Activated CD4-positive, alpha-beta T cell treated with anti-CD3 and anti-CD28 coated beads, Interleukin-2, amount 10 ng/mL, durations not matched to agents 24 days and 14 days (primary cell): ENCODE measurements at regions not wholly inside any gene's neighbourhood (a gene's known extent, or its start where the extent isn't known, plus 50 kb on each side); places are given as distances from the start of the nearest gene placed in this dataset.
"Not testable (repeated sequence)": the region's sequence is repeated elsewhere in the genome, so short reads cannot be mapped to it uniquely, and the experiment has no call there.

Source experiments
- DNase-seq: peaks from one replicate; pipeline ENCODE4 v3.0.0; 2022
- H3K27ac Mint-ChIP-seq: one replicate; pipeline ENCODE4 v1.8.0; 2022; ENCODE audit warnings: mild to moderate bottlenecking, mixed read lengths
- H3K27me3 Mint-ChIP-seq: one replicate; pipeline ENCODE4 v1.8.0; 2022; ENCODE audit warnings: mixed read lengths
- H3K36me3 Mint-ChIP-seq: one replicate; pipeline ENCODE4 v1.8.0; 2022; ENCODE audit warnings: low read depth, mild to moderate bottlenecking, mixed read lengths
- H3K4me1 Mint-ChIP-seq: one replicate; pipeline ENCODE4 v1.8.0; 2021; ENCODE audit warnings: mixed read lengths
- H3K4me3 Mint-ChIP-seq: one replicate; pipeline ENCODE4 v1.8.0; 2022; ENCODE audit warnings: mild to moderate bottlenecking, moderate library complexity, mixed read lengths
- H3K9me3 Mint-ChIP-seq: one replicate; pipeline ENCODE4 v1.8.0; 2021; ENCODE audit warnings: mixed read lengths
- intact Hi-C: fragments of 100-400 bp; cut with micrococcal nuclease; formaldehyde crosslinking; loops from one replicate; pipeline ENCODE4 v1.15.1; 2023

- Mint-ChIP-seq H3K36me3 (no peaks in the 10 kb centered on the region), H3K27ac (no peak overlapping the region), H3K9me3 (no peaks in the 10 kb centered on the region), H3K4me3 (no peak overlapping the region), H3K4me1 (no peaks in the 10 kb centered on the region), H3K27me3 (no peaks in the 10 kb centered on the region)
- DNase-seq = no peak
- intact Hi-C loops = no loop called here
Measured at GRCh38 chr7:85914437-85914836, 727.6 kb upstream of the SEMA3D start.

DNA sequence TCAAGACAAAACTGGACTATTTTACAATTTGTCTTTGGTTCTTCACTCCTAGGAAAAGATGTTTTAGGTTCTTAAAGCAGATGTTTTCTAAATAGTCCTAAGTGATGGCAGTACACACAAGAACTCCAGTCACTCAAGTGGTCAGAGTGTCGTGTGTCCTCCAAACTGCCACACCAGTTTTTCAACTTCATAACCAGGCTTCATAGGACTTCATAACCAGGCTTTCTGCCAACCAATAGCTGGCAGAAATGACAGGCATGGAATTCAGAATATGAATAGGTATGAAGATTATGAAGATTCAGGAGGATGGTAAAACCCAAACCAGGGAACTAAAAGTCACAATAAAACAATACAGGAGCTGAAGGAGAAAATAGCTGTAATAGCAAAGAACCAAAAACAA, 721.2 kb upstream of the SEMA3D start:
- H3K4me3 Mint-ChIP-seq = no peak overlapping the region
- H3K36me3 Mint-ChIP-seq = no peaks in the 10 kb centered on the region
- H3K27ac Mint-ChIP-seq = no peak overlapping the region
- intact Hi-C loops = no loop called here
- DNase-seq = no peak
- H3K4me1 Mint-ChIP-seq = no peaks in the 10 kb centered on the region
- no peaks in the 10 kb centered on the region for H3K27me3 Mint-ChIP-seq
- H3K9me3 Mint-ChIP-seq = no peaks in the 10 kb centered on the region

DNA sequence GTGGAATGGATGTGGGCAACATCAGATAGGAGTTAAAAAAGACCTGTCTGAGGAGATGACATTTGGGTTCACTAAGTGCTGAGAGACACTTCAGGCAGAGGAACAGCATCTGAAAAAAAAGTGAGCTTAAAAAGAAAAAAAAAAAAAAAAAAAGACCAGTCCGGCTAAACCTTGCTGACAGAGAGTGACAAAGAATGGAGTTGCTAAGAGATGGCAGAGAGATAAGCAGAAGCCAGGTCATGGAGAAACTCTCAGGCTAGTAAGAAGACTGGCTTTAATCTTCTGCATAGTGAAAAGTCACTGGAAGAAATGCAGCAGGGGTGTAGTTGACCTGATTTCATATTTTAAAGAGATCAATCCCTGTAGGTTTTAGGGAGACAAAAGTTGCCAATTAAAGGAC, 711.1 kb upstream of the SEMA3D start:
- no peak overlapping the region for H3K27ac Mint-ChIP-seq
- H3K4me3 Mint-ChIP-seq = no peak overlapping the region
- DNase-seq = no peak
- H3K36me3 Mint-ChIP-seq = no peaks in the 10 kb centered on the region
- intact Hi-C loops = loop anchor here (10.0 kb wide), 1 partner anchor 57 kb away; no protein-coding TSS in a partner anchor
- no peaks in the 10 kb centered on the region for H3K4me1 Mint-ChIP-seq
- no peaks in the 10 kb centered on the region for H3K27me3 Mint-ChIP-seq
- H3K9me3 Mint-ChIP-seq = no peaks in the 10 kb centered on the region

- H3K9me3 Mint-ChIP-seq = no peaks in the 10 kb centered on the region
- H3K4me1 Mint-ChIP-seq = no peaks in the 10 kb centered on the region
- H3K27ac Mint-ChIP-seq = no peak overlapping the region
- H3K27me3 Mint-ChIP-seq = no peaks in the 10 kb centered on the region
- intact Hi-C loops = loop anchor here (10.0 kb wide), 1 partner anchor 58 kb away; no protein-coding TSS in a partner anchor
- H3K36me3 Mint-ChIP-seq = no peaks in the 10 kb centered on the region
- DNase-seq = no peak
- H3K4me3 Mint-ChIP-seq = no peak overlapping the region
Measured at GRCh38 chr7:85896531-85896930, 709.7 kb upstream of the SEMA3D start.

GRCh38 chr7:85895835-85896234, 709.0 kb upstream of the SEMA3D start:
- no peak for DNase-seq
- Mint-ChIP-seq H3K9me3 (no peaks in the 10 kb centered on the region), H3K4me1 (no peaks in the 10 kb centered on the region), H3K36me3 (no peaks in the 10 kb centered on the region), H3K27ac (no peak overlapping the region), H3K27me3 (no peaks in the 10 kb centered on the region), H3K4me3 (no peak overlapping the region)
- intact Hi-C loops = loop anchor here (10.0 kb wide), 1 partner anchor 59 kb away; no protein-coding TSS in a partner anchor

DNA sequence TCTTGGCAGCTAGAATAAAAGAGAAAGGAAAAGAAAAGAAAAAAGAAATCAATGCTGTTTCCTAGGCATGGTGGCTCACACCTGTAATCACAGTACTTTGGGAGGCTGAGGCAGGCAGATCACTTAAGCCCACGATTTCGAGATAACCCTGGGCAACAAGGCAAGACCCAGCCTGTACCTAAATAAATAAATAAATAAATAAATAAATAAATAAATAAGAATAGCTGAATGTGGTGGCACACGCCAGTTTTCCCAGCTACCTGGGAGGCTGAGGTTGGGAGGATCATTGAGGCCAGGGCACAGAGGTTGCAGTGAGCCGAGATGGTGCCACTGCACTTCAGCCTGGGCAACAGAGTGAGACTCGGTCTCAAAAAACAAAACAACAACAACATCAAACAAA, 705.0 kb upstream of the SEMA3D start:
- not testable (repeated sequence) for H3K36me3 Mint-ChIP-seq, H3K4me1 Mint-ChIP-seq, H3K4me3 Mint-ChIP-seq, H3K9me3 Mint-ChIP-seq, DNase-seq, H3K27me3 Mint-ChIP-seq, H3K27ac Mint-ChIP-seq
- intact Hi-C loops = loop anchor here (2.0 to 10.0 kb wide), 2 partner anchors 63 to 577 kb away; no protein-coding TSS in a partner anchor

DNA sequence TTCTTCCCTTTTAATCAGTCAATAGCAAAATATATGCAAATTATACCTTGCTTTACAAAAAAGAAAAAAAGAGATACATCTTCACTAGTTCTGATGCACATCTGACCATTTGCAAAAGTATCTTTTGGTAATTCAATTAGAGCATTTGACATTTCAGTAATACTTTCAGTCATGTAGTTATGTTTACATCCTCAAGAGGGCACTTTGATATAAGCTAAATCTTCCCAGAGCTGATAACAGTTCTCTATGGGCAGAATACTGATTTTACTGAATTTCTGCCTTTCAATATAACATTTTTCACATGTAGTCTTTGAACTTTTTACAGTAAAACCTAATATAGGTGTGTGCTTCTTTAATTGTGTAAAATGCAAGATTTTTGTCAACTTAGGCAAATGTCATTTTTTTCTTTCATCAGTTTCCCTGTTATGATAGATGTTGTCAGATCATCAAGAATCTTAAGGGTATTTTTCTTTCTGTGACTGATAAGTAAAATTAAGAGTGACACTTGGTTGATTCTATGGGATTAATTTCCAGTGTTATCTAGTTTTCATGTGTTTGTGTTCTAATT, 703.5 kb upstream of the SEMA3D start:
- intact Hi-C loops = loop anchor here (2.0 to 10.0 kb wide), 2 partner anchors 64 to 578 kb away; no protein-coding TSS in a partner anchor
- Mint-ChIP-seq H3K27me3 (no peaks in the 10 kb centered on the region), H3K4me1 (no peaks in the 10 kb centered on the region), H3K9me3 (no peaks in the 10 kb centered on the region), H3K4me3 (no peak overlapping the region), H3K27ac (no peak overlapping the region), H3K36me3 (no peaks in the 10 kb centered on the region)
- no peak for DNase-seq

- Mint-ChIP-seq H3K27me3 (no peaks in the 10 kb centered on the region), H3K4me3 (no peak overlapping the region), H3K9me3 (no peaks in the 10 kb centered on the region), H3K27ac (no peak overlapping the region), H3K36me3 (no peaks in the 10 kb centered on the region), H3K4me1 (no peaks in the 10 kb centered on the region)
- intact Hi-C loops = no loop called here
- no peak for DNase-seq
Measured at GRCh38 chr7:85887133-85887532, 700.3 kb upstream of the SEMA3D start.

DNA sequence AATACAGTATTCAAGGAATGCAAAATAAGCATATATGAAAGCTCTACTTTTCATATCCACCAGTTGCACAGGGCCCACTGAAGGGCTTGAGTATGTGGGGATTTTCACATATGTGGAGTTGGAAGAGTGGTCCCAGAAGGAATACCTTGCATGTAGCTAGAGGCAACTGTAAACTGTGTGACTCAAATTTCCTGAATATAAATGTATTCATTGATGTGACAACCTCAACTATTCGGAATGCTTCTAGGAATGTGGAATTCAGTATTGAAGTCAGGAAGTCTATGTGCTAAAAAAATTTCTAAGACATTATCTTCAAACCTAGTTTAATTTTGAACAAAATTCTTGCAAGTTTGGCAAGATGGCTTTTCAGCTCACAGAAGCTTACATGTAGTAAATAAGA, 695.5 kb upstream of the SEMA3D start:
- Mint-ChIP-seq H3K27ac (no peak overlapping the region), H3K4me1 (no peaks in the 10 kb centered on the region), H3K4me3 (no peak overlapping the region), H3K27me3 (no peaks in the 10 kb centered on the region), H3K9me3 (no peaks in the 10 kb centered on the region), H3K36me3 (no peaks in the 10 kb centered on the region)
- intact Hi-C loops = no loop called here
- no peak for DNase-seq

DNA sequence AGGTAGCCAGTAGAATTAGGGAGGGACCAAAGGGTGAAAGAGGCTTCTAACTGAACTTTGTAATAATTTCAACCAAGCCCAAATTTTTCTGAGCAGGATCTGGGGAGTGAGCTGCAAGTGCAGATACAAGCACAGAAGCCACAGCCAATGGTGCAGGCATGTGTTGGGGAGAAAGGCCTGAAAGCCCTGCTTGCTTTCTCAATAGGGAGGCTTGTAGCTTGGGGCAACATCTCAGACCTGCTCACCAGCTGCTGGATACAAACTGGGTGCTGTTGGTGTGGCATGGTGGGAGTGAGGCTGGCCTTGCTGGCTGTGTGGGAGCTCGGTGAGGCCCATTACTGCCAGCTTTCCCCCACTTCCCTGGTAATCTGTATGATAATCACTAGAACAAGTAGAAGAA, 688.5 kb upstream of the SEMA3D start:
- no peaks in the 10 kb centered on the region for H3K4me1 Mint-ChIP-seq

DNA sequence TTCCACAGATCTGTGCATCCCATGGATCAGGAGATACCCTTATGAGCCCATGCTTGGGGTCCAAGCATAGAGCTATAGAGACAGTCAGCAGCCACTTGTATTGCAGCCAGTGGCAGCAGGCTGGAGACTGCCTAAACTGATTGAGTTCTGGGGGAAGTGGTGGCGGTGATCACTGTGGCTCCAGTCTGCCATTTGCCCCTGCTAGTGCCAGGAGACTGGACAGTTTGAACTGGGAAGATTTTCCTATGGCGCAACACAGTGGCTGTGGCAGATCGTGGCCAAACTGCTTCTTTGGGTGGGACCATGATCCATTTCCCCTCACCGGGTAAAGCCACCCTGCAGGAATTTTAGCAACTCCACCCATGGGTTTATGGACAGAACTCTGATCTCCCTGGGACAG, 679.7 kb upstream of the SEMA3D start:
- H3K4me3 Mint-ChIP-seq = no peak overlapping the region
- intact Hi-C loops = no loop called here
- H3K9me3 Mint-ChIP-seq = peaks cover 12% of the 10 kb centered on the region
- no peak overlapping the region for H3K27ac Mint-ChIP-seq
- H3K4me1 Mint-ChIP-seq = no peaks in the 10 kb centered on the region
- H3K36me3 Mint-ChIP-seq = no peaks in the 10 kb centered on the region
- no peak for DNase-seq
- no peaks in the 10 kb centered on the region for H3K27me3 Mint-ChIP-seq

More for the DNA sequence above, 688.5 kb upstream of the SEMA3D start:
- H3K27me3 Mint-ChIP-seq = no peaks in the 10 kb centered on the region
- H3K27ac Mint-ChIP-seq = no peak overlapping the region
- intact Hi-C loops = no loop called here
- no peak for DNase-seq
- no peaks in the 10 kb centered on the region for H3K36me3 Mint-ChIP-seq
- no peak overlapping the region for H3K4me3 Mint-ChIP-seq
- H3K9me3 Mint-ChIP-seq = no peaks in the 10 kb centered on the region

- H3K36me3 Mint-ChIP-seq = no peaks in the 10 kb centered on the region
- H3K27me3 Mint-ChIP-seq = no peaks in the 10 kb centered on the region
- intact Hi-C loops = no loop called here
- H3K27ac Mint-ChIP-seq = no peak overlapping the region
- no peak for DNase-seq
- no peaks in the 10 kb centered on the region for H3K9me3 Mint-ChIP-seq
- no peaks in the 10 kb centered on the region for H3K4me1 Mint-ChIP-seq
- no peak overlapping the region for H3K4me3 Mint-ChIP-seq
Measured at GRCh38 chr7:85851571-85852193, 664.8 kb upstream of the SEMA3D start.

DNA sequence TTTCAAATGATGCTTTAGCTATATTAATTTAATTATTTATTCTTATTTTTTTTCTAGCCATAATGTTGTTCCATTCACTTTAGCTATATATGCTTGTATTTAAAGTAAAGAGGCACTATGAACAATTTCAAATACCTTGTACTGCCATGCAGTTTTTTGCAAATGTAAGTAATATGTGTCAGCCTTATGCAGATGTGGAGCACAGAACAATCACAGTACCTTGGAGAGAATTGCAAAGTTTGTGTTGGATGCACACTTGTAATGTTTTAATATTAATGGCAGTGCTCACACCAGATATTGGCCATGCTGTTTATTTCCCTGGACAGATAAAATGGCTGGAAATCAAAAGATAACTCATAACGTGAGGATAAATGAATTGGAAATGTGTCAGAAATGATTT, 663.5 kb upstream of the SEMA3D start:
- H3K9me3 Mint-ChIP-seq = no peaks in the 10 kb centered on the region
- DNase-seq = no peak
- intact Hi-C loops = no loop called here
- no peaks in the 10 kb centered on the region for H3K27me3 Mint-ChIP-seq
- no peaks in the 10 kb centered on the region for H3K4me1 Mint-ChIP-seq
- H3K4me3 Mint-ChIP-seq = no peak overlapping the region
- H3K36me3 Mint-ChIP-seq = no peaks in the 10 kb centered on the region
- H3K27ac Mint-ChIP-seq = no peak overlapping the region

DNA sequence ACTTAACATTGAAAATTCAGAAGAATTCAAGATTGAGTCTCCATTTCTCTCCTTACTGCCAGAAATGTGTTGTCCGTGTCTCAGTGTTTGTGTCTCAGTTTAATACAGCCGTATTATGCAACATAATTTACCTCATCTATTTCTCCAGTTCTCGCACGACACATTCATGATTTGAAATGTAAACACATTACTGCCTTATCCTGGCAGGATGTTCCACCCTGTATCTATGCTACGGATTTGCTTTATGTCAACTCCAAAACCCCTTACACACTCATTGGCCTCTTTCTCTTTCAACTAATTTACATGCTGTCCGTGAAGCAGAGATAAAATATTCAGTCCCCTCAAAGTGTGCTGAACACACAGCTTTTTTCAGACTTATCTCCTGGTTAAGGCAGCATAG, 653.7 kb upstream of the SEMA3D start:
- Mint-ChIP-seq H3K27me3 (no peaks in the 10 kb centered on the region), H3K27ac (no peak overlapping the region), H3K4me3 (no peak overlapping the region), H3K4me1 (no peaks in the 10 kb centered on the region), H3K9me3 (peaks cover 3% of the 10 kb centered on the region), H3K36me3 (no peaks in the 10 kb centered on the region)
- intact Hi-C loops = no loop called here
- DNase-seq = no peak

GRCh38 chr7:85833066-85833465, 646.2 kb upstream of the SEMA3D start:
- H3K36me3 Mint-ChIP-seq = no peaks in the 10 kb centered on the region
- no peaks in the 10 kb centered on the region for H3K27me3 Mint-ChIP-seq
- no peaks in the 10 kb centered on the region for H3K4me1 Mint-ChIP-seq
- H3K27ac Mint-ChIP-seq = no peak overlapping the region
- intact Hi-C loops = no loop called here
- no peak overlapping the region for H3K4me3 Mint-ChIP-seq
- DNase-seq = no peak
- no peaks in the 10 kb centered on the region for H3K9me3 Mint-ChIP-seq
